Adrenal gland (tissue), 5 donors: ENCODE measurements at regions not wholly inside any gene's neighbourhood (a gene's known extent, or its start where the extent isn't known, plus 50 kb on each side); places are given as distances from the start of the nearest gene placed in this dataset.

ENCODE experiments used
- CTCF ChIP-seq, 6 experiments: fragments of 450-650 bp in 4 of 6; fragments of 200-600 bp in 2 of 6; sonication (generic) in 1 of 6; IDR thresholded peaks; 1 replicate in 5 of 6; 2 replicates in 1 of 6; pipeline versions ENCODE4 v1.5.1 to v1.8.0; 2016 to 2021; ENCODE audit warnings: antibody characterized with exemption in 6 of 6, mild to moderate bottlenecking in 2 of 6, moderate library complexity in 1 of 6
- POLR2A ChIP-seq, 2 donors: fragments of 450-650 bp; IDR thresholded peaks; one replicate each; pipeline ENCODE4 v1.6.1; 2017; ENCODE audit warnings: antibody characterized with exemption in 2 of 2, mild to moderate bottlenecking in 2 of 2, moderate library complexity in 1 of 2
- donor health status: DM: no; HTN: no; CAD: no.

GRCh38 chr10:130782467-130782866 lies 529.1 kb downstream of the TCERG1L start:
- TF ChIP-seq CTCF (IDR thresholded peaks at IDR 0.05) (no peak), POLR2A (IDR thresholded peaks at IDR 0.05) (no peak)
